ENCODE measurements at regions not wholly inside any gene's neighbourhood (a gene's known extent, or its start where the extent isn't known, plus 50 kb on each side); places are given as distances from the start of the nearest gene placed in this dataset.

GRCh38 chr1:55860798-55861519 is 645.8 kb upstream of the USP24 start:
- Histone ChIP-seq H3K9ac (ENCODE audit: insufficient read length) (no peak overlapping the region), H3K27ac (no peak overlapping the region), H3K9me3 (ENCODE audit: low read depth, low read length) (no peaks in the 10 kb centered on the region), H3K4me3 (no peak overlapping the region), H3K36me3 (ENCODE audit: insufficient read depth, low read length) (no peaks in the 10 kb centered on the region)
- no peak for DNase-seq (ENCODE audit: low read depth, low spot score)
- no peak for TF ChIP-seq FOXP2 (optimal IDR thresholded peaks at IDR 0.05; ENCODE audit: control extremely low read depth, extremely low read length, insufficient read depth)
- TF ChIP-seq EZH2 (IDR thresholded peaks at IDR 0.05) = no peak
- TF ChIP-seq POLR2AphosphoS5 (IDR thresholded peaks at IDR 0.05; ENCODE audit: borderline replicate concordance, low read depth, low read length) = no peak

GRCh38 chr1:55860326-55860725 is 645.2 kb upstream of the USP24 start:
- H3K27ac ChIP-seq = no peak overlapping the region
- no peaks in the 10 kb centered on the region for H3K36me3 ChIP-seq (ENCODE audit: insufficient read depth, low read length)
- DNase-seq (ENCODE audit: low read depth, low spot score) = no peak
- no peaks in the 10 kb centered on the region for H3K9me3 ChIP-seq (ENCODE audit: low read depth, low read length)
- H3K4me3 ChIP-seq = no peak overlapping the region
- TF ChIP-seq POLR2AphosphoS5 (IDR thresholded peaks at IDR 0.05; ENCODE audit: borderline replicate concordance, low read depth, low read length) (no peak), FOXP2 (optimal IDR thresholded peaks at IDR 0.05; ENCODE audit: control extremely low read depth, extremely low read length, insufficient read depth) (no peak), EZH2 (IDR thresholded peaks at IDR 0.05) (no peak)
- no peak overlapping the region for H3K9ac ChIP-seq (ENCODE audit: insufficient read length)

- Histone ChIP-seq H3K9me3 (ENCODE audit: low read depth, low read length) (no peaks in the 10 kb centered on the region), H3K36me3 (ENCODE audit: insufficient read depth, low read length) (no peaks in the 10 kb centered on the region), H3K9ac (ENCODE audit: insufficient read length) (no peak overlapping the region), H3K4me3 (no peak overlapping the region), H3K27ac (no peak overlapping the region)
- no peak for DNase-seq (ENCODE audit: low read depth, low spot score)
- TF ChIP-seq EZH2 (IDR thresholded peaks at IDR 0.05) (no peak), POLR2AphosphoS5 (IDR thresholded peaks at IDR 0.05; ENCODE audit: borderline replicate concordance, low read depth, low read length) (no peak), FOXP2 (optimal IDR thresholded peaks at IDR 0.05; ENCODE audit: control extremely low read depth, extremely low read length, insufficient read depth) (no peak)
Measured at GRCh38 chr1:55854911-55855310, 639.7 kb upstream of the USP24 start.

GRCh38 chr1:55848906-55849305 is 633.7 kb upstream of the USP24 start:
- H3K9me3 ChIP-seq (ENCODE audit: low read depth, low read length) = no peaks in the 10 kb centered on the region
- no peaks in the 10 kb centered on the region for H3K36me3 ChIP-seq (ENCODE audit: insufficient read depth, low read length)
- no peak for DNase-seq (ENCODE audit: low read depth, low spot score)
- no peak overlapping the region for H3K9ac ChIP-seq (ENCODE audit: insufficient read length)
- no peak overlapping the region for H3K27ac ChIP-seq
- TF ChIP-seq FOXP2 (optimal IDR thresholded peaks at IDR 0.05; ENCODE audit: control extremely low read depth, extremely low read length, insufficient read depth) = no peak
- TF ChIP-seq POLR2AphosphoS5 (IDR thresholded peaks at IDR 0.05; ENCODE audit: borderline replicate concordance, low read depth, low read length) = no peak
- no peak for TF ChIP-seq EZH2 (IDR thresholded peaks at IDR 0.05)
- no peak overlapping the region for H3K4me3 ChIP-seq

GRCh38 chr1:55846051-55846450 is 630.9 kb upstream of the USP24 start:
- Histone ChIP-seq H3K4me3 (no peak overlapping the region), H3K9ac (ENCODE audit: insufficient read length) (no peak overlapping the region), H3K36me3 (ENCODE audit: insufficient read depth, low read length) (no peaks in the 10 kb centered on the region), H3K27ac (no peak overlapping the region), H3K9me3 (ENCODE audit: low read depth, low read length) (no peaks in the 10 kb centered on the region)
- no peak for DNase-seq (ENCODE audit: low read depth, low spot score)
- no peak for TF ChIP-seq EZH2 (IDR thresholded peaks at IDR 0.05)
- TF ChIP-seq POLR2AphosphoS5 (IDR thresholded peaks at IDR 0.05; ENCODE audit: borderline replicate concordance, low read depth, low read length) = no peak
- TF ChIP-seq FOXP2 (optimal IDR thresholded peaks at IDR 0.05; ENCODE audit: control extremely low read depth, extremely low read length, insufficient read depth) = no peak

GRCh38 chr1:55844322-55844721 is 629.2 kb upstream of the USP24 start:
- no peak overlapping the region for H3K9ac ChIP-seq (ENCODE audit: insufficient read length)
- no peak for TF ChIP-seq POLR2AphosphoS5 (IDR thresholded peaks at IDR 0.05; ENCODE audit: borderline replicate concordance, low read depth, low read length)
- no peak for TF ChIP-seq FOXP2 (optimal IDR thresholded peaks at IDR 0.05; ENCODE audit: control extremely low read depth, extremely low read length, insufficient read depth)
- TF ChIP-seq EZH2 (IDR thresholded peaks at IDR 0.05) = no peak
- no peak for DNase-seq (ENCODE audit: low read depth, low spot score)
- H3K27ac ChIP-seq = no peak overlapping the region
- no peaks in the 10 kb centered on the region for H3K36me3 ChIP-seq (ENCODE audit: insufficient read depth, low read length)
- H3K4me3 ChIP-seq = no peak overlapping the region
- no peaks in the 10 kb centered on the region for H3K9me3 ChIP-seq (ENCODE audit: low read depth, low read length)

- no peaks in the 10 kb centered on the region for H3K36me3 ChIP-seq (ENCODE audit: insufficient read depth, low read length)
- TF ChIP-seq EZH2 (IDR thresholded peaks at IDR 0.05) (no peak), FOXP2 (optimal IDR thresholded peaks at IDR 0.05; ENCODE audit: control extremely low read depth, extremely low read length, insufficient read depth) (no peak), POLR2AphosphoS5 (IDR thresholded peaks at IDR 0.05; ENCODE audit: borderline replicate concordance, low read depth, low read length) (no peak)
- DNase-seq (ENCODE audit: low read depth, low spot score) = no peak
- no peak overlapping the region for H3K4me3 ChIP-seq
- H3K9me3 ChIP-seq (ENCODE audit: low read depth, low read length) = no peaks in the 10 kb centered on the region
- no peak overlapping the region for H3K27ac ChIP-seq
- H3K9ac ChIP-seq (ENCODE audit: insufficient read length) = no peak overlapping the region
Measured at GRCh38 chr1:55839626-55840025, 624.5 kb upstream of the USP24 start.

GRCh38 chr1:55839221-55839620 is 624.1 kb upstream of the USP24 start:
- no peaks in the 10 kb centered on the region for H3K36me3 ChIP-seq (ENCODE audit: insufficient read depth, low read length)
- no peak overlapping the region for H3K27ac ChIP-seq
- TF ChIP-seq FOXP2 (optimal IDR thresholded peaks at IDR 0.05; ENCODE audit: control extremely low read depth, extremely low read length, insufficient read depth) (no peak), POLR2AphosphoS5 (IDR thresholded peaks at IDR 0.05; ENCODE audit: borderline replicate concordance, low read depth, low read length) (no peak), EZH2 (IDR thresholded peaks at IDR 0.05) (no peak)
- H3K9ac ChIP-seq (ENCODE audit: insufficient read length) = no peak overlapping the region
- DNase-seq (ENCODE audit: low read depth, low spot score) = no peak
- no peak overlapping the region for H3K4me3 ChIP-seq
- no peaks in the 10 kb centered on the region for H3K9me3 ChIP-seq (ENCODE audit: low read depth, low read length)

GRCh38 chr1:55836086-55836485 is 620.9 kb upstream of the USP24 start:
- H3K36me3 ChIP-seq (ENCODE audit: insufficient read depth, low read length) = no peaks in the 10 kb centered on the region
- H3K27ac ChIP-seq = no peak overlapping the region
- H3K4me3 ChIP-seq = no peak overlapping the region
- no peak overlapping the region for H3K9ac ChIP-seq (ENCODE audit: insufficient read length)
- H3K9me3 ChIP-seq (ENCODE audit: low read depth, low read length) = no peaks in the 10 kb centered on the region
- no peak for DNase-seq (ENCODE audit: low read depth, low spot score)
- TF ChIP-seq EZH2 (IDR thresholded peaks at IDR 0.05) = no peak
- no peak for TF ChIP-seq FOXP2 (optimal IDR thresholded peaks at IDR 0.05; ENCODE audit: control extremely low read depth, extremely low read length, insufficient read depth)
- TF ChIP-seq POLR2AphosphoS5 (IDR thresholded peaks at IDR 0.05; ENCODE audit: borderline replicate concordance, low read depth, low read length) = no peak
